ENCODE measurements at regions not wholly inside any gene's neighbourhood (a gene's known extent, or its start where the extent isn't known, plus 50 kb on each side); places are given as distances from the start of the nearest gene placed in this dataset.

GRCh38 chr2:204329016-204329415 lies 216.3 kb upstream of the PARD3B start:
- Histone ChIP-seq H3K9me3 (ENCODE audit: control insufficient read depth, low read depth, low read length) (no peaks in the 10 kb centered on the region), H3K27ac (ENCODE audit: control insufficient read depth, insufficient read depth, low read length) (no peak overlapping the region), H3K4me3 (ENCODE audit: control insufficient read depth in 2 of 3, extremely low read depth in 1 of 3, insufficient read depth in 2 of 3, low read depth in 1 of 3, low read length in 3 of 3) (no peak overlapping the region), H4K20me1 (ENCODE audit: control insufficient read depth, extremely low read depth, insufficient read depth, low read length) (no peaks in the 10 kb centered on the region), H3K9me1 (ENCODE audit: control insufficient read depth, extremely low read depth, insufficient read depth, low read length) (no peaks in the 10 kb centered on the region), H3K4me2 (ENCODE audit: control insufficient read depth, extremely low read depth, insufficient read depth, low read depth, low read length) (no peak overlapping the region), H3K9ac (ENCODE audit: control insufficient read depth, extremely low read depth, insufficient read depth, low read length) (no peak overlapping the region), H2AFZ (ENCODE audit: control insufficient read depth, low read length) (no peak overlapping the region), H3K27me3 (ENCODE audit: control insufficient read depth, extremely low read depth, insufficient read depth, low read length) (no peaks in the 10 kb centered on the region), H3K36me3 (ENCODE audit: control insufficient read depth in 2 of 2, extremely low read depth in 1 of 2, insufficient read depth in 2 of 2, low read length in 2 of 2) (no peaks in the 10 kb centered on the region), H3K4me1 (ENCODE audit: control insufficient read depth, extremely low read depth, insufficient read depth, low read length) (no peaks in the 10 kb centered on the region), H3K79me2 (ENCODE audit: control insufficient read depth, insufficient read depth, low read length) (no peaks in the 10 kb centered on the region)
- FAIRE-seq (no peak), DNase-seq (ENCODE audit: low read depth, low spot score) (no peak)
- TF ChIP-seq, protein P1, sequence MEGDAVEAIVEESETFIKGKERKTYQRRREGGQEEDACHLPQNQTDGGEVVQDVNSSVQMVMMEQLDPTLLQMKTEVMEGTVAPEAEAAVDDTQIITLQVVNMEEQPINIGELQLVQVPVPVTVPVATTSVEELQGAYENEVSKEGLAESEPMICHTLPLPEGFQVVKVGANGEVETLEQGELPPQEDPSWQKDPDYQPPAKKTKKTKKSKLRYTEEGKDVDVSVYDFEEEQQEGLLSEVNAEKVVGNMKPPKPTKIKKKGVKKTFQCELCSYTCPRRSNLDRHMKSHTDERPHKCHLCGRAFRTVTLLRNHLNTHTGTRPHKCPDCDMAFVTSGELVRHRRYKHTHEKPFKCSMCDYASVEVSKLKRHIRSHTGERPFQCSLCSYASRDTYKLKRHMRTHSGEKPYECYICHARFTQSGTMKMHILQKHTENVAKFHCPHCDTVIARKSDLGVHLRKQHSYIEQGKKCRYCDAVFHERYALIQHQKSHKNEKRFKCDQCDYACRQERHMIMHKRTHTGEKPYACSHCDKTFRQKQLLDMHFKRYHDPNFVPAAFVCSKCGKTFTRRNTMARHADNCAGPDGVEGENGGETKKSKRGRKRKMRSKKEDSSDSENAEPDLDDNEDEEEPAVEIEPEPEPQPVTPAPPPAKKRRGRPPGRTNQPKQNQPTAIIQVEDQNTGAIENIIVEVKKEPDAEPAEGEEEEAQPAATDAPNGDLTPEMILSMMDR (optimal IDR thresholded peaks at IDR 0.05 in 1 of 3, IDR thresholded peaks at IDR 0.05 in 1 of 3, conservative IDR thresholded peaks at IDR 0.05 in 1 of 3; ENCODE audit: extremely low read depth in 1 of 3, insufficient read depth in 2 of 3, low read length in 3 of 3): no peak
- dilution Hi-C loops (cut with MboI; ENCODE audit: extremely low pct_ligation_motif_present, low sequenced_read_pairs): no loop called here

GRCh38 chr2:204329532-204329931 lies 215.7 kb upstream of the PARD3B start:
- dilution Hi-C loops (cut with MboI; ENCODE audit: extremely low pct_ligation_motif_present, low sequenced_read_pairs): no loop called here
- no peak for FAIRE-seq
- Histone ChIP-seq H3K9me3 (ENCODE audit: control insufficient read depth, low read depth, low read length) (no peaks in the 10 kb centered on the region), H3K9me1 (ENCODE audit: control insufficient read depth, extremely low read depth, insufficient read depth, low read length) (no peaks in the 10 kb centered on the region), H3K27me3 (ENCODE audit: control insufficient read depth, extremely low read depth, insufficient read depth, low read length) (no peaks in the 10 kb centered on the region), H3K36me3 (ENCODE audit: control insufficient read depth in 2 of 2, extremely low read depth in 1 of 2, insufficient read depth in 2 of 2, low read length in 2 of 2) (no peaks in the 10 kb centered on the region), H3K4me2 (ENCODE audit: control insufficient read depth, extremely low read depth, insufficient read depth, low read depth, low read length) (no peak overlapping the region), H3K9ac (ENCODE audit: control insufficient read depth, extremely low read depth, insufficient read depth, low read length) (no peak overlapping the region), H3K27ac (ENCODE audit: control insufficient read depth, insufficient read depth, low read length) (no peak overlapping the region), H3K4me1 (ENCODE audit: control insufficient read depth, extremely low read depth, insufficient read depth, low read length) (no peaks in the 10 kb centered on the region), H4K20me1 (ENCODE audit: control insufficient read depth, extremely low read depth, insufficient read depth, low read length) (no peaks in the 10 kb centered on the region), H3K4me3 (ENCODE audit: control insufficient read depth in 2 of 3, extremely low read depth in 1 of 3, insufficient read depth in 2 of 3, low read depth in 1 of 3, low read length in 3 of 3) (no peak overlapping the region), H2AFZ (ENCODE audit: control insufficient read depth, low read length) (no peak overlapping the region), H3K79me2 (ENCODE audit: control insufficient read depth, insufficient read depth, low read length) (no peaks in the 10 kb centered on the region)
- DNase-seq (ENCODE audit: low read depth, low spot score): no peak
- no peak for TF ChIP-seq EZH2 (IDR thresholded peaks at IDR 0.05; ENCODE audit: low read length)
- TF ChIP-seq, protein P1 (optimal IDR thresholded peaks at IDR 0.05 in 1 of 3, IDR thresholded peaks at IDR 0.05 in 1 of 3, conservative IDR thresholded peaks at IDR 0.05 in 1 of 3; ENCODE audit: extremely low read depth in 1 of 3, insufficient read depth in 2 of 3, low read length in 3 of 3): no peak

All from keratinocyte (primary cell).